ENCODE measurements at regions not wholly inside any gene's neighbourhood (a gene's known extent, or its start where the extent isn't known, plus 50 kb on each side); places are given as distances from the start of the nearest gene placed in this dataset.
"Not testable (repeated sequence)": the region's sequence is repeated elsewhere in the genome, so short reads cannot be mapped to it uniquely, and the experiment has no call there.

- H3K9ac ChIP-seq, result no peak overlapping the region
- no peaks in the 10 kb centered on the region for H3K79me2 ChIP-seq
- no peak for TF ChIP-seq CTCF (IDR thresholded peaks at IDR 0.05)
- no peak overlapping the region for H2AFZ ChIP-seq
- H3K4me3 ChIP-seq (ENCODE audit: low read depth, low read length), result no peak overlapping the region
- no peak overlapping the region for H3K4me2 ChIP-seq (ENCODE audit: low read length)
- H3K27me3 ChIP-seq (ENCODE audit: control insufficient read depth, insufficient read depth, low read length), result no peaks in the 10 kb centered on the region
- no peak overlapping the region for H3K27ac ChIP-seq
- H3K4me1 ChIP-seq, result no peaks in the 10 kb centered on the region
- no peaks in the 10 kb centered on the region for H3K36me3 ChIP-seq (ENCODE audit: control insufficient read depth, insufficient read depth, low read length)
- no peaks in the 10 kb centered on the region for H3K9me3 ChIP-seq (ENCODE audit: control insufficient read depth, low read length)
Observed at GRCh38 chr11:37182031-37182430, 584.0 kb upstream of the RAG2 start.

GRCh38 chr11:37177721-37178120 lies 579.7 kb upstream of the RAG2 start:
- no peaks in the 10 kb centered on the region for H3K36me3 ChIP-seq (ENCODE audit: control insufficient read depth, insufficient read depth, low read length)
- no peak for TF ChIP-seq CTCF (IDR thresholded peaks at IDR 0.05)
- no peak overlapping the region for H3K9ac ChIP-seq
- H3K27me3 ChIP-seq (ENCODE audit: control insufficient read depth, insufficient read depth, low read length), result no peaks in the 10 kb centered on the region
- no peak overlapping the region for H3K4me2 ChIP-seq (ENCODE audit: low read length)
- no peaks in the 10 kb centered on the region for H3K9me3 ChIP-seq (ENCODE audit: control insufficient read depth, low read length)
- no peak overlapping the region for H3K27ac ChIP-seq
- no peak overlapping the region for H3K4me3 ChIP-seq (ENCODE audit: low read depth, low read length)
- H2AFZ ChIP-seq, result no peak overlapping the region
- no peaks in the 10 kb centered on the region for H3K4me1 ChIP-seq
- H3K79me2 ChIP-seq, result no peaks in the 10 kb centered on the region

GRCh38 chr11:37171451-37171850 lies 573.4 kb upstream of the RAG2 start:
- no peak overlapping the region for H3K9ac ChIP-seq
- H3K9me3 ChIP-seq (ENCODE audit: control insufficient read depth, low read length), result no peaks in the 10 kb centered on the region
- H3K4me3 ChIP-seq (ENCODE audit: low read depth, low read length), result no peak overlapping the region
- no peaks in the 10 kb centered on the region for H3K27me3 ChIP-seq (ENCODE audit: control insufficient read depth, insufficient read depth, low read length)
- no peaks in the 10 kb centered on the region for H3K4me1 ChIP-seq
- no peak overlapping the region for H3K4me2 ChIP-seq (ENCODE audit: low read length)
- TF ChIP-seq CTCF (IDR thresholded peaks at IDR 0.05), result no peak
- no peaks in the 10 kb centered on the region for H3K36me3 ChIP-seq (ENCODE audit: control insufficient read depth, insufficient read depth, low read length)
- no peaks in the 10 kb centered on the region for H3K79me2 ChIP-seq
- no peak overlapping the region for H2AFZ ChIP-seq
- H3K27ac ChIP-seq, result no peak overlapping the region

- Histone ChIP-seq H3K4me2 (ENCODE audit: low read length) (no peak overlapping the region), H3K9me3 (ENCODE audit: control insufficient read depth, low read length) (no peaks in the 10 kb centered on the region), H2AFZ (no peak overlapping the region), H3K36me3 (ENCODE audit: control insufficient read depth, insufficient read depth, low read length) (no peaks in the 10 kb centered on the region), H3K4me3 (ENCODE audit: low read depth, low read length) (no peak overlapping the region), H3K9ac (no peak overlapping the region), H3K27me3 (ENCODE audit: control insufficient read depth, insufficient read depth, low read length) (no peaks in the 10 kb centered on the region), H3K79me2 (no peaks in the 10 kb centered on the region), H3K4me1 (no peaks in the 10 kb centered on the region), H3K27ac (no peak overlapping the region)
- no peak for TF ChIP-seq CTCF (IDR thresholded peaks at IDR 0.05)
Observed at GRCh38 chr11:37170311-37170710, 572.3 kb upstream of the RAG2 start.

- not testable (repeated sequence) for H3K9me3 ChIP-seq (ENCODE audit: control insufficient read depth, low read length); H3K36me3 ChIP-seq (ENCODE audit: control insufficient read depth, insufficient read depth, low read length); H3K4me2 ChIP-seq (ENCODE audit: low read length); H2AFZ ChIP-seq; H3K4me3 ChIP-seq (ENCODE audit: low read depth, low read length); H3K27ac ChIP-seq; H3K27me3 ChIP-seq (ENCODE audit: control insufficient read depth, insufficient read depth, low read length); H3K4me1 ChIP-seq; H3K79me2 ChIP-seq; H3K9ac ChIP-seq
Observed at GRCh38 chr11:37145434-37145833, 547.4 kb upstream of the RAG2 start.
